Panc1 (cell line): ENCODE measurements at regions not wholly inside any gene's neighbourhood (a gene's known extent, or its start where the extent isn't known, plus 50 kb on each side); places are given as distances from the start of the nearest gene placed in this dataset.

Source experiments
- ATAC-seq: fragments of 200-7000 bp; cut with Tn5 transposase; 2 replicates; pipeline ENCODE4 v1.9.1; 2020; ENCODE audit warnings: mild to moderate bottlenecking, moderate library complexity
- BruUV-seq: library from RNA; stranded (reverse); fragments of 400-500 nt; replicated peaks from 2 replicates; lab custom pipeline; 2021; lab: Mats Ljungman, UMichigan
- CTCF ChIA-PET: fragments of 300-600 bp; sonication (Branson Sonifier 250); formaldehyde crosslinking; loops from one replicate; lab custom pipeline; 2022; ENCODE audit warnings: antibody characterized with exemption; lab: Charles Lee
- POLR2A ChIA-PET: fragments of 300-600 bp; sonication (Branson Sonifier 250); formaldehyde crosslinking; loops from one replicate; lab custom pipeline; 2022; ENCODE audit warnings: antibody characterized with exemption; lab: Charles Lee
- DNase-seq: peaks from one replicate; pipeline ENCODE4 v3.0.0-alpha.2; 2010; ENCODE audit warnings: low read depth, low spot score
- H3K27ac ChIP-seq: 2 replicates; pipeline ENCODE4 v1.5.1; 2011; ENCODE audit warnings: mild to moderate bottlenecking, low read length, inconsistent platforms
- H3K27me3 ChIP-seq: fragments of 200-500 bp; sonication (Bioruptor generic); 2 replicates; pipeline ENCODE4 v1.6.0; 2014; ENCODE audit warnings: low read length, inconsistent platforms; ENCODE audit not compliant: control insufficient read depth, insufficient read depth
- H3K36me3 ChIP-seq: fragments of 200-500 bp; sonication (Bioruptor generic); 2 replicates; pipeline ENCODE4 v1.5.1; 2014; ENCODE audit warnings: inconsistent platforms, mild to moderate bottlenecking, low read length, moderate library complexity; ENCODE audit not compliant: control insufficient read depth, insufficient read depth
- H3K4me1 ChIP-seq: 2 replicates; pipeline ENCODE4 v1.5.1; 2011; ENCODE audit warnings: inconsistent platforms, mild to moderate bottlenecking, low read length, moderate library complexity; ENCODE audit not compliant: control insufficient read depth, insufficient read depth
- H3K4me3 ChIP-seq, 2 experiments: 2 replicates each; pipeline ENCODE4 v1.5.1; 2011 to 2012; ENCODE audit warnings: low read depth in 2 of 2, low read length in 2 of 2, mild to moderate bottlenecking in 2 of 2, inconsistent platforms in 1 of 2, moderate library complexity in 1 of 2
- H3K9me3 ChIP-seq: fragments of 200-500 bp; sonication (Bioruptor generic); 2 replicates; pipeline ENCODE4 v1.5.1; 2014; ENCODE audit warnings: low read depth, mild to moderate bottlenecking, inconsistent platforms, low read length, moderate library complexity; ENCODE audit not compliant: control insufficient read depth, insufficient read depth
- POLR2AphosphoS5 ChIP-seq: IDR thresholded peaks from 2 replicates; pipeline ENCODE4 v1.6.1; 2012; ENCODE audit warnings: mild to moderate bottlenecking, low read depth, low read length, moderate library complexity
- SIN3A ChIP-seq: IDR thresholded peaks from 2 replicates; pipeline ENCODE4 v1.6.1; 2012; ENCODE audit warnings: low read depth, mild to moderate bottlenecking, low read length, moderate library complexity, borderline replicate concordance; ENCODE audit not compliant: insufficient read depth
- TCF7L2 ChIP-seq: IDR thresholded peaks from 2 replicates; pipeline ENCODE4 v1.6.1; 2011; ENCODE audit warnings: mild to moderate bottlenecking, low read depth, low read length, inconsistent platforms
- in situ Hi-C: cut with HindIII; loops from 2 replicates; pipeline ENCODE4 v1.10.0; 2016; ENCODE audit warnings: low sequenced_read_pairs, low pct_unique_long_range_greater_than_20kb
- intact Hi-C: fragments of 100-400 bp; cut with micrococcal nuclease; formaldehyde crosslinking; loops from one replicate; pipeline ENCODE4 v1.10.0; 2022; ENCODE audit not compliant: unreplicated experiment
- TF ChIP-seq, protein P1 (sequence below): fragments of 450-650 bp; IDR thresholded peaks from 2 replicates; pipeline ENCODE4 v1.5.1; 2017; ENCODE audit warnings: mild to moderate bottlenecking
- TF ChIP-seq, protein P2 (sequence below), 2 experiments: IDR thresholded peaks; 2 replicates each; pipeline ENCODE4 v1.6.1; 2011 to 2012; ENCODE audit warnings: low read depth in 2 of 2, control low read depth in 1 of 2, low read length in 1 of 2, mild to moderate bottlenecking in 1 of 2, moderate library complexity in 1 of 2; ENCODE audit not compliant: insufficient read depth in 1 of 2

DNA sequence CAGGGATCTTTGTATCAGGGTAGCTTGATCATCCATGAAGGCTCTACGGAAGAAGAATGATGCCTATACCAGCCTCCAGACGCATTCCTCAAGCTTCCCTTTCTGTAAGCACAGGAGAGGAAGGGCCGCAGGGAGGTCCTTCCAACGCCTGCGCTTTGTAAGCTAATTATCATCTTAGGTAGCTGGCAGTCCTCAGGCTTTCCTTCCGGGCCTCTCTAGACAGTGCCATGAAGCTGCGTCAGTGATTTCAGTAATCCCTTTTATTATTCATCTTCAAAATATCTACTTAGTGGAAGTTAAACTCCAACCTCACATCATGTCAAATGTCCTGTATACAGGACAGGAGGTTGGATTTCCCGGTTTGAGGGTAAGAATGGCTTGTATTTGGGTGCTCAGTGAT is 92.3 kb downstream of the ETAA1 start:
- ChIA-PET POLR2A (no interaction called here), CTCF (no interaction called here)
- intact Hi-C loops: no loop called here
- no peak for TF ChIP-seq TCF7L2
- TF ChIP-seq, protein P1, sequence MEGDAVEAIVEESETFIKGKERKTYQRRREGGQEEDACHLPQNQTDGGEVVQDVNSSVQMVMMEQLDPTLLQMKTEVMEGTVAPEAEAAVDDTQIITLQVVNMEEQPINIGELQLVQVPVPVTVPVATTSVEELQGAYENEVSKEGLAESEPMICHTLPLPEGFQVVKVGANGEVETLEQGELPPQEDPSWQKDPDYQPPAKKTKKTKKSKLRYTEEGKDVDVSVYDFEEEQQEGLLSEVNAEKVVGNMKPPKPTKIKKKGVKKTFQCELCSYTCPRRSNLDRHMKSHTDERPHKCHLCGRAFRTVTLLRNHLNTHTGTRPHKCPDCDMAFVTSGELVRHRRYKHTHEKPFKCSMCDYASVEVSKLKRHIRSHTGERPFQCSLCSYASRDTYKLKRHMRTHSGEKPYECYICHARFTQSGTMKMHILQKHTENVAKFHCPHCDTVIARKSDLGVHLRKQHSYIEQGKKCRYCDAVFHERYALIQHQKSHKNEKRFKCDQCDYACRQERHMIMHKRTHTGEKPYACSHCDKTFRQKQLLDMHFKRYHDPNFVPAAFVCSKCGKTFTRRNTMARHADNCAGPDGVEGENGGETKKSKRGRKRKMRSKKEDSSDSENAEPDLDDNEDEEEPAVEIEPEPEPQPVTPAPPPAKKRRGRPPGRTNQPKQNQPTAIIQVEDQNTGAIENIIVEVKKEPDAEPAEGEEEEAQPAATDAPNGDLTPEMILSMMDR: no peak
- TF ChIP-seq POLR2AphosphoS5: no peak
- TF ChIP-seq, protein P2, sequence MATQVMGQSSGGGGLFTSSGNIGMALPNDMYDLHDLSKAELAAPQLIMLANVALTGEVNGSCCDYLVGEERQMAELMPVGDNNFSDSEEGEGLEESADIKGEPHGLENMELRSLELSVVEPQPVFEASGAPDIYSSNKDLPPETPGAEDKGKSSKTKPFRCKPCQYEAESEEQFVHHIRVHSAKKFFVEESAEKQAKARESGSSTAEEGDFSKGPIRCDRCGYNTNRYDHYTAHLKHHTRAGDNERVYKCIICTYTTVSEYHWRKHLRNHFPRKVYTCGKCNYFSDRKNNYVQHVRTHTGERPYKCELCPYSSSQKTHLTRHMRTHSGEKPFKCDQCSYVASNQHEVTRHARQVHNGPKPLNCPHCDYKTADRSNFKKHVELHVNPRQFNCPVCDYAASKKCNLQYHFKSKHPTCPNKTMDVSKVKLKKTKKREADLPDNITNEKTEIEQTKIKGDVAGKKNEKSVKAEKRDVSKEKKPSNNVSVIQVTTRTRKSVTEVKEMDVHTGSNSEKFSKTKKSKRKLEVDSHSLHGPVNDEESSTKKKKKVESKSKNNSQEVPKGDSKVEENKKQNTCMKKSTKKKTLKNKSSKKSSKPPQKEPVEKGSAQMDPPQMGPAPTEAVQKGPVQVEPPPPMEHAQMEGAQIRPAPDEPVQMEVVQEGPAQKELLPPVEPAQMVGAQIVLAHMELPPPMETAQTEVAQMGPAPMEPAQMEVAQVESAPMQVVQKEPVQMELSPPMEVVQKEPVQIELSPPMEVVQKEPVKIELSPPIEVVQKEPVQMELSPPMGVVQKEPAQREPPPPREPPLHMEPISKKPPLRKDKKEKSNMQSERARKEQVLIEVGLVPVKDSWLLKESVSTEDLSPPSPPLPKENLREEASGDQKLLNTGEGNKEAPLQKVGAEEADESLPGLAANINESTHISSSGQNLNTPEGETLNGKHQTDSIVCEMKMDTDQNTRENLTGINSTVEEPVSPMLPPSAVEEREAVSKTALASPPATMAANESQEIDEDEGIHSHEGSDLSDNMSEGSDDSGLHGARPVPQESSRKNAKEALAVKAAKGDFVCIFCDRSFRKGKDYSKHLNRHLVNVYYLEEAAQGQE (IDR thresholded peaks at IDR 0.05; ENCODE audit: insufficient read depth in 1 of 2, low read depth in 2 of 2, low read length in 1 of 2): no peak
- TF ChIP-seq SIN3A: no peak
- in situ Hi-C loops: no loop called here
- BruUV-seq: no TSS peak
- Histone ChIP-seq H3K9me3 (no peaks in the 10 kb centered on the region), H3K27me3 (no peaks in the 10 kb centered on the region), H3K27ac (no peak overlapping the region), H3K4me1 (no peaks in the 10 kb centered on the region), H3K4me3 (no peak overlapping the region), H3K36me3 (no peaks in the 10 kb centered on the region)
- DNase-seq: no peak
- no peak for ATAC-seq

DNA sequence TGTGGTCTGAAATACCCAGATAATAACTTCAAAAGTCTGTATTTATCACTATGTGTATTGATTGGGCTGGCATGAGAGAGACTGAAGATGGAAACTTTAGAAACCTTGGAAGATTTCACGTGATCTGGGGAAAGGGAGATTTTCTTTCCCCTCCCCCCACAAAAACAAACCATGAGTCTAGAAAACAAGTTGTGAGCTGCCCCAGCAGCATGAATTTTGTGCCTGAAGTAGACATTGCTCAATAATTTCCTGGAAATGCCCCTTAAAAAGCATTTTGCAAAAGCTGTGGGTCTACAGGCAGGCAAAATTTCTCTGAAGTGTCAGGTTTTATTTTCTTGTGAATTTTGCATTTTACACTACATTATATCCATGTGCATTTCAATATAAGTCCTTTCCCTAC is 101.8 kb downstream of the ETAA1 start:
- Histone ChIP-seq H3K27me3 (no peaks in the 10 kb centered on the region; the same call in 1 of the 2 replicates), H3K9me3 (no peaks in the 10 kb centered on the region), H3K4me3 (no peak overlapping the region), H3K4me1 (no peaks in the 10 kb centered on the region; the same call in 1 of the 2 replicates), H3K36me3 (no peaks in the 10 kb centered on the region), H3K27ac (no peak overlapping the region)
- intact Hi-C loops: no loop called here
- DNase-seq (no peak), ATAC-seq (no peak)
- no TSS peak for BruUV-seq
- ChIA-PET CTCF (no interaction called here), POLR2A (no interaction called here)
- TF ChIP-seq TCF7L2 (no peak), POLR2AphosphoS5 (no peak), SIN3A (no peak)
- TF ChIP-seq, protein P2 (IDR thresholded peaks at IDR 0.05; ENCODE audit: insufficient read depth in 1 of 2, low read depth in 2 of 2, low read length in 1 of 2): no peak
- TF ChIP-seq, protein P1: no peak
- in situ Hi-C loops: no loop called here
